Activated CD4-positive, alpha-beta T cell treated with anti-CD3 and anti-CD28 coated beads, Interleukin-2, amount 50 U/mL, for 24 hours (primary cell): ENCODE measurements at regions not wholly inside any gene's neighbourhood (a gene's known extent, or its start where the extent isn't known, plus 50 kb on each side); places are given as distances from the start of the nearest gene placed in this dataset.
"Not testable (repeated sequence)": the region's sequence is repeated elsewhere in the genome, so short reads cannot be mapped to it uniquely, and the experiment has no call there.

Source experiments
- DNase-seq, 2 donors: peaks; one replicate each; pipeline ENCODE4 v3.0.0-alpha.2; 2020; ENCODE audit warnings: low read depth in 1 of 2, low spot score in 1 of 2

DNA sequence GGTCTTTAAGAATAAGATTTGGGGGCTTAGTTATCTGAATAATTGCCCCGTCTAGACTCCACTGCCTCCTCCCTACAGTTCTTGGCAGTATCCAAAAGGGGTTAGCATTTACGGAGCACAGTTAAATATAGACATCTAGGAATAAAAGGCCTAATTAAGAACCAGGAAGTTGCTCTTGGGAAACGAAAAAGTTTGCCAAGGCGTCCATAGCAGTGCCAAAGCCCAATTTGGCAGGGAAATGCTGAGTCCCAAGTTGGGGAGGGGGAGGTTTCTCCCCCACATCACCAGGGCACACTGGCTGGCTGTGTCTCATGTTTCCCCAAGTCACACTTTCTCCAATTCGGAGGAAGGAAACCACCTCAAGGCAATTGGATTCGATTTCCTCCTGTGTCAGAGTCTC lies 338.7 kb downstream of the FBXW7 start:
- no peak for DNase-seq

DNA sequence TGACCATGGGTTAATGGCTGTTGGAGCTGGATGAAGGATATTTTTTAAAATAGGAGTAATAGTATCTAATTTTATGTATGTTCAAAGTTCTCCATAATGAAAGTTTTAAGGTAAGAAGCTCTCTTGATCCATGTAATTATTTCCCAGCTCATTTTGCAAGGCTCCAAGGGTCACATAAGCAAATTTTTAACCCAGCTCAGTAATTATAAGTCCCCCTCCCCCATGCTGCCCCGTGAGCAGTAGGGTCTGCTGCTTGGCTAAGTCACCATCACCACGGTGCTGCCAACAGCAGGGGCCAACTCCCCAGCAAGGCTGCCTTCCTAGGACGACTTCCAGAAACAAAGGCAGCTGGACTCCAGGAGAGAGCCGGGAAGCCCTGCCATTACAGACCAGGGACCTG lies 340.0 kb downstream of the FBXW7 start:
- no peak for DNase-seq

DNA sequence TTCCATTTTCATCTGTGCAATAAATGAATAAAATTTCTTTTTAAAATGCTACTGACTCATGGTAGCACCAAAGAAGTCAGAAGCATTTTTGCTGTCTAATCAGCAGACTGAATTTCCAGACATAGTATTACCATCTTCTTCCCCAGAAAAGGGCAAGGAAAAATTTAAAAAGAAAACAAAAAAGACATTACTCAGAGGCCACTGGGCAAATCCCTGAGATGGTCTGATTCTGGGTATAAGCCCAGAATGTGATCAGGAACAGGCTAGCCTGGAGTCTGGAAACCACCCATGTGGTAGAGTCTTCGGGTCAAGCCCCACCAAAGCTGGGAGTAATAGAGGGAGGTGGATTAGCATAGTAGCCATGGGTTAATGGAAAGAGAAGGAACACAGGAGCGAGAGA lies 342.8 kb downstream of the FBXW7 start:
- DNase-seq, result no peak

DNA sequence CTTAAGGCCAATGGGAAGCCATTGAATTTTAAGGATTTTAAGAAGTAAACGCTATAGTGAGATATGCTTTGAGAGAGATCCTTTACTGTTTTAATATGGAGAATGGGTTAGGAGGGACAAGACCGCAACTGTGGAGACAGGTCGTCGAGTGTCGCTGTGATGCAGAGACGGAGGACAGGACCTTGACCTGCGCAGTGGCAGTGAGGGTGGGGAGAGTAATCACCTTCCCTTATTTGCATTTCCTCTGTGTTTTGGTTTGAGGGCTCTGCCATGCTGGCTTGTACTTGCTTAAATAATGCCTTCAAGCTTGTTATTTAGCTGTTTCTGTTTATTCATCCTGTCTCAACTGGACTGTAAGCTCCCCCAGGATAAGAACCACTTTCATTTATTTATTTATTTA lies 345.0 kb downstream of the FBXW7 start:
- no peak for DNase-seq

DNA sequence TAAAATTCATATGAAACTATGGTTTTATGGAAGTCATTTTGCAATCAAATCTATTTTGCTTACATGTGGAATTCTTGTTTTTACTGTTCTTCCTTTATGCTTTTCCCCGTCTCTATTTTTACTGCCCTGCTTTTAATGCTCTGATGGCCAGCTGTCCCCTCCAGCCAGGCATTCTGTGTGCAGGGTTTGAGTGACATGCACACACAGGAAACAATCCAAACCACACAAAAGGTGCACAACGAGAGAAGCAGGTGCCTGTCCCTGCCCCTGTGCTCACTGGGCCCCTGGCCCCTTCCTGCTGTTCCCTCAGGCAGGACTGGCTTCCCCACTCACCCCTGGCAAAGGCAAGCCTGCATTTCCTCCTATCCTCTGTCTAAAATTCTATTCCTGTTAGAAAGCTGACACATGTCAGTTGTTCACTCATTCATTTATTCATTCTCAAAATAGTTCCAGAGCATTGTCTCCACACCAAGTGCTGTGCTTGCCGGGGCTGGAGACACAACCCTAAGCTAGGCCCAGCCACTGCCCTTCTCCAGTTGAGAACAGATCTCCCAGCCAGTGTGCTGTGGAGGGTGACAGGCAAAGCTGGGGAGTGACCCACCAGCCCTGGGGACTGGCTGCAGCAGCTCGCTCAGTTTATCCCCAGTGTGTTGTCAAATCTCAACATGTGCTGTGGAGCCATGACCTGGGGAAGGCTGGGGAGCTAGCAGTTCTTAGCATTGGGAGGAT lies 346.3 kb downstream of the FBXW7 start:
- no peak for DNase-seq

DNA sequence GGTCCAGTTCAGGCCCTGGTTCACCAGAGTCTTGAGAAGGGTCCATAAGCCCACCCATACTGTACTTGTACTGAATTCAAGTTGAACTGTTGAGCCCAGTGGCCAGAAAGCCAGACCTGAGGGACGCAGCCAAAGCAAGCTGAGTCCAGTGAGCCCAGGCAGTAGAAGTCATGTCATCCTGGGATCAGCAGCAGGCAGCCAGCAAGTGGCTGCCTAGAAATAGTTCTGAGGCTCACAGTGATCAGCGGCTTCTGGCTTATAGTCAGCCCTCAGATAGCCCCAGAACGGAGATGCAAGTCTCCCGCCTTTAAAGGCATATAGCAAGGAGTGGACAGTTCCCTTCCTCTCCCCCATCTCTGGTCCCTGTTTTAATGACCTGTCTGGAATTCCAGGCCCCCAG lies 347.1 kb downstream of the FBXW7 start:
- DNase-seq, result no peak

DNA sequence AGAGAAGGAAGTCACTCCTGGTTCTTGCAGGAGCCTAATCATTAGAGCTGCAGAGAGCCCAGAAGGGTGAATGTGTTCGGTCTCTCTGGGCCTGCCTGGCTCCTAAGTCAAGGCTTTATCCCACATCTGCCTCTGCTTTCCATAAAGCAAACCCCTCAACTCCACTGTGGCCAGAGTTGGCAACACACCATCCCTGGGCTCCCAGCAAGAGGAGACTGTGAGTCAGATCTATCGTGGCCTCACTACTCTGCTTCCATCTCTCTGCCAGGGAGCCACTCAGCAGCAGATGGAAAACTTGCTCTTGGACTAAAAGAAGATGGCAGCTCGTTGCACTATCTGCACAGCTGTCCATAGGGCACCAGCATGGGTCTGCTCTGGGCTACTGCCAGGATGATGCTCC lies 348.2 kb downstream of the FBXW7 start:
- no peak for DNase-seq

DNA sequence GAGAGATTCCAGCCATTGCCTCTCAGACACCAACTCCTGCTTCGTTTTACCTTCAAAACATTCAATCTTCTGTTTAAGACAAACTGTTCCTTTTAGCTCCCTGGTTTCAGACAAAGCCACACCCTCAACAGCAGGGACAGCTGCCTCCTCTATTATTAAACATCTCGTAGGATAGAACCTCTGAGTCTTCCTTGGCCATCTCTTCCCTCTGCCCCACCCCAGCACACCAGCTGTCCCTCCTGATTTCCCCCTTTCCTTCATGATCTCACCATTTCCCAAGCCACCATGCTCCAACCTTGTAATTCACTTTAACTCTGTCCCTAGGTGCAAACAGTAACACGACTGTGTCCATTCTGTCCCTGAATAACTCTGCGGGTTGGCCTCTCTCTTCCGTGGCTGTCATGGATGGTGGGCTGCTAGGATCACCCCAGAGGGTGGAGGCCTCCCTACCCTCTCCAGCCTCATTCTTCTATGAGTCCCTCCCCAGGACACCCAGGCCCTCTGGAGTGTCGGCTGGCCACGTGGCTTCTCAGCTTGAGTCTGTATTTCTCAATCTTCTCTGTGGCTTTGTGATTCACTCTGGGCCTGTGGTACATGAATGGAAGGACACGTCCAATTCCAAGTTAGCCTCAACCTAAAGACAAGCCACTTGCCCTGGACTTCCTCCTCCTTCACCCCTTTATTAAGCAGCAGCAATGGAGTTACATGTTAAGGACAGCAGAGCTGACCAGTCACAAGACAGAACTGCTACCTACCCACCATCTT lies 349.9 kb downstream of the FBXW7 start:
- no peak for DNase-seq

DNA sequence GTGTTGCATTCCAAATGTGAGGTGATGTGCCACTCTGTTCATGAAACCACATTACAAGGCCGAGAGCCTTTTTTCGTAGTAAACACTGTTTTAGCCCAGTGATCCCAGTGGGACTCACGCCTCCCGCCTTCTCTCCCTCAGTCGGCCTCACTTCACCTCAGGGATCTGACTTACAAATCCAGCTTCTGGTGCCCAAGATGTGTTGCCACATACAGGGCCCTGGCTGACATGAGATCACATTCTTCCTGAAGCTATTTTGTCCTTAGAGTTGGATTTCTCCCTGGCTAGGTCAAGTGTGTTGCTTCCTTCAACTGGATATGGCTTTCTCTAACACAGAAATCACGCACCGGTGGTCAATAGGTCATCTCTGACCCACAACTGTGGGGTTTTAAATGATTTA lies 354.7 kb downstream of the FBXW7 start:
- no peak for DNase-seq

DNA sequence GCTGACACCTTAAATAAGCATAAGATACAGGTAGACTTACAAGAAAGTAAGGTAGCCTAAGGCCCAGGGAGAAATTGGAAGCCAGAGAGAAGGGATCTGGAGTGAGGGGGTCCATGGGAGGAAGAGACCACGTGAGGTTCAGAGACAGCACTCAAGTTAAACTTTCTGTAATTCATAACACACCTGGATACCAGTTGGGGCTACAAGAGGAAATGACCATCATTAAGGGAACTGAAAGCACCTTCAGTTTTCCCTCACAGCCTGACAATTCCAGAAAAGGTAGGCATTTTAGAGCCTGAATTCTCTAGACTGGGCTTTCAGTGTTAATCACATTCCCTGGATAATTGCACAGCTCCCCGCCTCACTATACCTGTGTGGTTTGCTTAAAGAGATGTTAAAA lies 355.5 kb downstream of the FBXW7 start:
- DNase-seq, result no peak

DNA sequence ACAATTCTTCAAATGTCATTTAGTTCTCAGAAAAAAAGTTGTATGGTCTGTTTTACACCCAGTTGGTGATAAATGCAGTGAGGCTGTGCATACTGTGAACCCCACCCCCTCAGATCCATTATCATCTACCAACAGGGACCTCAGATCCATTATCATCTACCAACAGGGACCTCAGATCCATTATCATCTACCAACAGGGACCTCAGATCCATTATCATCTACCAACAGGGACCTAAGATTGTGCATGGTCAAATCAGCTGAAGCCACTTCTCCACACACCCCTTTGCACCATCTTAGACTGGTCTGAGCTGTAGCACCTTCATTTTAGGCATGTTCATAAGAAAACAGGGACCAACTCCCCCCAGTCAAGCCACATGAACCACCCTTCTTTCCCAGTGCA lies 358.4 kb downstream of the FBXW7 start:
- DNase-seq, result not testable (repeated sequence)

DNA sequence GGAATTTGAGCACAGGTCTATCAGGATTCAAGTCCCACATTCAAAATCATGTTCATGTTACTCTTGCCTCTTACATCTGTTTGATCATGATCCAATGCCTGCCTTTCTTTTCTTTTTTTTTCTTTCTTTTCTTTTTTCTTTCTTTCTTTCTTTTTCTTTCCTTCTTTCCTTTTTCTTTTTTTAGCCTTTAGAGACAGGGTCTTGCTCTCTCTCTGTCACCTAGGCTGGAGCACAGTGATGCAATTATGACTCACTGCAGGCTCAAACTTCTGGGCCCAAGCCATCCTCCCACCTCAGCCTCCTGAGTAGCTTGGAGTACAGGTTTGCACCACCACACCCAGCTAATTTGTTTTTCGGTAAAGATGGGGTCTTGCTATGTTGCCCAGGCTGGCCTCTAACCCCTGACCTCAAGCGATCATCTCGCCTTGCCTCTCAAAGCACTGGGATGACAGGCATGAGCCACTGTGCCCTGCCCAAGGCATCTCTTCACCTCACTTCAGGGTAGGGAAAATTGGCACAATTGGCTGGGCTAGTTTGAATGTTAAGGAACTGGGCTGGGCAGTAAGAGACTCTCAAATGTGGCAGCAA lies 359.2 kb downstream of the FBXW7 start:
- DNase-seq, result no peak

DNA sequence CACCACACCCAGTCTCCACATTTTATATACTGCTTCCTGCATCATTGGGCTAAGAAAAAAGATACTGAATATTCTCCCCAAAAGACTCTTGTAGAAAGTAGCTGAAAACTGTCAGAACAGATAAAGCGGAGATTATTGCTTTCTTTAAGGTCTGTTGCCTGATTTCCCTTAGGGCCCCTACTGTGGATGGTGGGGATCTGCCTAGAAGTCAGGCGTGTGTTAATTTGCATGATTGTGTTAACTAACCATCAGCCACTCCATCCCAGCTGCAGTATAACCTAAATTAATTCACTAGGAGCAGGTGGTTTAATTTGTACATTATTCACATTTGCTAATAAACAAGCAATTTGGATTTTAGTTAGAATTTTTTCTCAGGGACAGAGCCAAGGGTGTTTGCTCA lies 360.3 kb downstream of the FBXW7 start:
- no peak for DNase-seq

DNA sequence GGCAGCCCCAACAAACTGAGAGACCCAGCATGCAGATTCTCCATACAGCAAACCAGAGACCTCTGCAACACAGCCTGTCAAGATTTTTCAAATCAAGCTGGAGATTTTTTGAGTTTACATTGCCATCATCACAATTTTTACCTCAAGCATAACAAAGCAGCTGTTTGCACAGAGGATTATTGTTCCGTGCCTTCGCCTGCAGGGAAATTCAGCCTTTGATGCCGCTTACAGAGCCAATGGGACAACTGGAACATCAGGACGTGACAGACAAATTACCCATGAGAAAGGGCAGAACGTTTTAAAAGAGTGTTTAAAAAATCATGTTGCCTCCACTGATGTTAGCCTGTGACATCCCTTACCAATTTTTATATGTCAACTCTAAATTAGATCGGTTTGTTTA lies 363.7 kb downstream of the FBXW7 start:
- no peak for DNase-seq

DNA sequence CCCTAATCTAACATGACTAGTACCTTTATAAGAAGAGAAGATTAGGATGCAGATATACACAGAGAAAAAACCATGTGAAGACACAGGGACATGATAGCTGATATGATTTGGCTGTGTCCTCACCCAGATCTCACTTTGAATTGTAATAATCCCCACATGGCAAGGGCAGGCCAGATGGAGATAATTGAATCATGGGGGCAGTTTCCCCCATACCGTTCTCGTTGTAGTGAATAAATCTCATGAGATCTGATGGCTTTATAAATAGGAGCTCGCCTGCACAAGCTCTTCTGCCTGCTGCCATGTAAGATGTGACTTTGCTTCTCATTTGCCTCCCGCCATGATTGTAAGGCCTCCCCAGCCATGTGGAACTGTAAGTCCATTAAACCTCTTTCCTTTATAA lies 364.3 kb downstream of the FBXW7 start:
- DNase-seq, result no peak

DNA sequence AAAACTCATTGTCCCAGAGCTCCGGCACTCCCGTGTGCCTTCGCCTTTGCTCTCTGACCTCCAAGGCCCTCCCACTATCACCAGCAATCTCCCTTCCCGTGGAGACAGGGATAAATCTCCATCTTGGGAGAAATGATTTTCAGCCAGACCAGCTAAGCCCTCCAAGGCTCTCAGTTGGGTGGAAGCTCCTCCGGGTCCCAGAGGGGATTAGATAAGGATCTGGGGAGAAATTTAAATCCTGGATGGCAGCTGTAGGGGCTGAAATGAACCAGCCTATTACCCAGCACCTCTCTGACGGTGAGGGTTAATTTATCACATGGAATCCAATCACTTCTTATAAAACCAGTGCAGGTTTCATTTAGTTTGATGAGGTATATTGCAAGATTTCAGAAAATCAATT lies 366.2 kb downstream of the FBXW7 start:
- no peak for DNase-seq

DNA sequence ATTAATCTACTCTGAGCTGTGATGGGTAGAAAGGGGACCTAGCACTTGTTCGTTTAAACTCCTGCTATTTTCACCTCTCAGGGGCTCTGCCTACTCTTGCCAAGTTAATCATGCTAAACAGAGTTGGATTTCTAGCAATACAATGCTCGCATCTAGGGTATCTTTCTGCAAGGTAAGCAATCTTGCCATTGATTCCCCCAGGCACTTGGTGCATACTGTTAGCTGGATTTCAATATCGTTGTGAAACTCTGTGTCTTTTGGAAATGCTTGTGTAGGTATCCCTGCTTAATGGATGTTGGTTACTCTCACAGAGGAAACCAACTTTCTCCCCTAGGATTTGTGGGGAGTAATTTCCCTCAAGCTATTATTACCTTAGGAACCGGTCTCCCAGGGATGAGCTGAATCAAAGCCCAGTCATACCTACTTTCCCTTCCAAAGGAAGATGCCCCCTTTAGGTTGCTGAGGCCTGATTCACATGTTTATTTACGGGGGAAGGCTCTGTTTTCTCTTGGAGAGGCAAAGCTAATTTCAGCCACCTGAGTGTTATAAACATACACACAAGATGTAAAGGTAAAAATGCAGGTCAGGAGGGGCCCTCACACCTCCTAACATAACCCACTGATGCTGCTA lies 366.8 kb downstream of the FBXW7 start:
- no peak for DNase-seq

DNA sequence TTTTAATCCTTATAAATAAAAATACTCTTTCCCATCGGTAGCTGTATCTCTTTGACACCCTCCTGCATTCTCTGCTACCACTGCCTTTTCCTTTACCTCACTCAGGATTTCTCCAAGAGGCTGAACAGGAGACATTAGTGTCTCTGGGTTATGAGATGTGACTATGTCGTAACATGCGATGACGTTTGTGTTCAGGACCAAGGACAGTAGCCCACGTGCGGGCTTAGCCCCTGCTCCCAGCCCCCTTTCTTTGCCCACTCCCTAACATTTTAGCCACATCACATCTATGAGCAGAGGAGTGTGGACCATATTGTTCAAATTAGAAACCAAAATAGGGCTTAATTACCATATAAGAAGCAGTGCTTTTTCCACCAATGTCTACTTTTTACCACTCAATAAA lies 369.3 kb downstream of the FBXW7 start:
- DNase-seq, result no peak

DNA sequence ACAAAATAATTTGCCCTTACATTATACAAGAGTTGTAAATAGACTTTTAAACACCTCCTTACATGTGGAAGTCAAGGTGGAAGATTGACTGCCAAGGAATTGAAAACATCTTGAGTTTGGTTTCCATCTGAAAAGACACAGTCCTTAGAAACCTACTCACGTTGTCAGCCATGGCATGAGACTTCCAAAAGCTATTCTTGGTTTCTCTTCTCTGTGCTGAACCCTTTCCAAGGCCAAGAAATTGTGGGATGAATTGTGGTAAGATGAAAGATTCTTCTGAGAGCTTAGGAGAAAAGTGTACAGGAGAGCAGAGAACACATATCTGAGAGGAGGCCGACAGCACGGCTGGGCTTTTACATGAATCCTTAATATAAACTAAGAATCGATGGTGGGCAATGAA lies 370.0 kb downstream of the FBXW7 start:
- no peak for DNase-seq

DNA sequence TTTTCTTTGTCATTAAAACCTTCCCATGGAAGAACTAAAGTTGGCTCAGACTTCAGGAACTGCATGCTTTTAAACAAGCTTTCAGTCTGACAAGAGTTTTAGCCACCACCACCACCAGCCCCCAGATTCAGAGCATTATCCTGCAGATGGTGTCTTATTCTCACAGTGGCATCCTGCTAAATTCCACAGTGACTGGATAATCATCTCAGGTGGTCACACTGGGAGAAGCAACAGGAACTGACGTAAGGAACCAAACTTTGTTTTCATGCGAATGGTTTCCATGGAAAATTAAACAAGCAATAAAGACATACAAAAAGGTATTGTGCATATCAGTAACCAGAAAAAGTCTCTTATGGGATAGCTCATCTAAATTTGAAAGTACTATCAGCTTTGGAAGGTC lies 370.7 kb downstream of the FBXW7 start:
- no peak for DNase-seq

DNA sequence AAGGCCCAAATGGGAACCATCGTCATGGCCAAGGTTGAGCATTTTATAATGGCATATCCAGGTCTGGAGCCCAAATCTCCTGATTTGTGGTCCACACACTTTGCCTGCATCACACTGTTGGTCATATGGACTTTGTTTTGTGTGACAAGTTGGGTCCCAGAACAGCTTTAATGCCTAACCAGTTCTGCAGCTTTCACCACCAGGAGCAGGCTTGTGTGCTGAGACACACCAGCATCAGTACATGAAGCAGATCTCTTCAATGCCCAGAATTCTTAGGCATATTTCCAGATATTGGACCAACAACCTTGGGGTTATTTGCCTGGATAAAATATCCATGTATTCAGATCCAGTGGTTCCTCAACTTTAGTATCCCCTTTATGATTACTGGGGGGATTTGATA lies 371.3 kb downstream of the FBXW7 start:
- no peak for DNase-seq

DNA sequence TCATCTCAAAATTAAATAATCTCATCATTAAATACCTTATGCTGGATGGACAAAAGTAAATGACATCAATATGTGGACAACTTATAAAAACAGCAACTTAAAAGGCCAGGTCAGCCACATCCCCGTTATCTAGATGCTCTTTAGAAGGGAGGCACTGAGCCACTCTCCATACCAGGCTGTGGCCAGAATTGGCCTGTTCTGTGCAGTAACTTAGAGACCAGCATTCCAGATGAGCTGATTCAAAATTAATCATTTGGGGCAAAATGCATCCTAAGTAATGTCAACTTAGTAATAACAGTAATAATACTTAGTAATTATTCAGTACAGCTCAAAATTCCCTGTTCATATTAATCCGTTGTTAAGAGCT lies 373.6 kb downstream of the FBXW7 start:
- DNase-seq, result no peak
